Stomach (tissue), 8 donors: ENCODE measurements at regions not wholly inside any gene's neighbourhood (a gene's known extent, or its start where the extent isn't known, plus 50 kb on each side); places are given as distances from the start of the nearest gene placed in this dataset.

Experiments used
- DNase-seq, 2 donors: peaks; one replicate each; pipeline versions ENCODE4 v3.0.0 to v3.0.0-alpha.2; 2013 to 2019
- H3K27ac ChIP-seq, 5 donors: fragments of 200-600 bp in 4 of 5; sonication (generic) in 4 of 5; one replicate each; pipeline ENCODE4 v1.5.1; 2013 to 2019; ENCODE audit warnings: mild to moderate bottlenecking in 1 of 5, moderate library complexity in 1 of 5
- H3K27me3 ChIP-seq, 3 donors: fragments of 200-600 bp; sonication (generic); one replicate each; pipeline ENCODE4 v1.5.1; 2017 to 2019; ENCODE audit warnings: mixed run types in 1 of 3
- H3K36me3 ChIP-seq, 4 donors: fragments of 200-600 bp; sonication (generic); 1 replicate in 3 of 4; 2 replicates in 1 of 4; pipeline ENCODE4 v1.5.1; 2016 to 2019
- H3K4me1 ChIP-seq, 4 donors: fragments of 200-600 bp; sonication (generic); one replicate each; pipeline ENCODE4 v1.5.1; 2016 to 2019
- H3K4me3 ChIP-seq, 4 donors: fragments of 200-600 bp; sonication (generic) in 3 of 4; one replicate each; pipeline ENCODE4 v1.5.1; 2016 to 2019; ENCODE audit warnings: mild to moderate bottlenecking in 1 of 4
- H3K9me3 ChIP-seq, 4 donors: fragments of 200-600 bp; sonication (generic); one replicate each; pipeline ENCODE4 v1.5.1; 2016 to 2019
- CTCF ChIP-seq, 7 experiments: fragments of 450-650 bp in 4 of 7; fragments of 200-600 bp in 3 of 7; sonication (generic) in 3 of 7; IDR thresholded peaks; one replicate each; pipeline ENCODE4 v1.5.1; 2016 to 2019; ENCODE audit warnings: antibody characterized with exemption in 7 of 7, control low read depth in 2 of 7, mild to moderate bottlenecking in 1 of 7
- EP300 ChIP-seq: sonication (generic); formaldehyde crosslinking; IDR thresholded peaks from one replicate; pipeline ENCODE4 v1.6.1; 2017; ENCODE audit warnings: antibody characterized with exemption
- POLR2A ChIP-seq, 4 donors: fragments of 450-650 bp; IDR thresholded peaks; one replicate each; pipeline ENCODE4 v1.6.1; 2016; ENCODE audit warnings: antibody characterized with exemption in 4 of 4, control low read depth in 2 of 4, mild to moderate bottlenecking in 1 of 4, moderate library complexity in 1 of 4
- POLR2AphosphoS5 ChIP-seq, 3 donors: sonication (generic); formaldehyde crosslinking; IDR thresholded peaks; one replicate each; pipeline ENCODE4 v1.6.1; 2016; ENCODE audit warnings: antibody characterized with exemption in 3 of 3
- WGBS, 5 donors: extraction: QIAGEN DNeasy Blood & Tissue Kit in 3 of 5; methylation state at CpG; one replicate each; pipeline versions ENCODE4 v1.1.5 to v1.1.7; 2013 to 2018; 5-methylcytosine and 5-hydroxymethylcytosine counted together
- intact Hi-C: fragments of 100-400 bp; cut with DNase I; formaldehyde crosslinking; loops from one replicate; pipeline ENCODE4 v1.15.1; 2023; ENCODE audit warnings: low total_unique reads
- donor health status: healthy with polysubstance abuse.
- donor health status: Bipolar disorder and iron deficiency.
- donor health status: healthy.

GRCh38 chr1:229122606-229123005 lies 148.3 kb upstream of the RAB4A start:
- H3K27ac ChIP-seq: peak overlapping the region in 1 of 5 donors; percentile 85

GRCh38 chr1:229124116-229124515 lies 146.8 kb upstream of the RAB4A start:
- DNase-seq: no peak
- intact Hi-C loops: no loop called here
- H3K27me3 ChIP-seq: no peaks in the 10 kb centered on the region
- 22 to 56% (median 42%) methylated on average over 1 of the region's 1 CpG for WGBS, 5 donors
- H3K4me1 ChIP-seq: peaks cover 12 to 62% (median 19%) of the 10 kb centered on the region in 4 donors
- no peak overlapping the region for H3K4me3 ChIP-seq
- TF ChIP-seq POLR2A (IDR thresholded peaks at IDR 0.05) (no peak), POLR2AphosphoS5 (IDR thresholded peaks at IDR 0.05) (no peak), CTCF (IDR thresholded peaks at IDR 0.05) (no peak), EP300 (no peak)
- H3K36me3 ChIP-seq: no peaks in the 10 kb centered on the region
- H3K9me3 ChIP-seq: no peaks in the 10 kb centered on the region
- H3K27ac ChIP-seq: peak overlapping the region in 4 of 5 donors; percentile 33 to 63 (median 47)

More at GRCh38 chr1:229122606-229123005, 148.3 kb upstream of the RAB4A start:
- 86 to 89% (median 88%) methylated on average over 6 of the region's 6 CpGs for WGBS, 5 donors
- H3K36me3 ChIP-seq: no peaks in the 10 kb centered on the region
- H3K27me3 ChIP-seq: no peaks in the 10 kb centered on the region
- peaks cover 16 to 56% (median 26%) of the 10 kb centered on the region in 4 donors for H3K4me1 ChIP-seq
- no peak for TF ChIP-seq POLR2A (IDR thresholded peaks at IDR 0.05)
- TF ChIP-seq POLR2AphosphoS5 (IDR thresholded peaks at IDR 0.05): no peak
- no peak for TF ChIP-seq CTCF (IDR thresholded peaks at IDR 0.05)
- TF ChIP-seq EP300: no peak
- no peaks in the 10 kb centered on the region for H3K9me3 ChIP-seq
- intact Hi-C loops: no loop called here
- DNase-seq: no peak
- H3K4me3 ChIP-seq: no peak overlapping the region

- WGBS, 5 donors: 40 to 63% (median 42%) methylated on average over 11 of the region's 11 CpGs
- TF ChIP-seq POLR2AphosphoS5 (IDR thresholded peaks at IDR 0.05): peak in 1 of 3 donors; percentile 35
- TF ChIP-seq POLR2A (IDR thresholded peaks at IDR 0.05): no peak
- TF ChIP-seq EP300: no peak
- no peak for TF ChIP-seq CTCF (IDR thresholded peaks at IDR 0.05)
- H3K27me3 ChIP-seq: no peaks in the 10 kb centered on the region
- H3K36me3 ChIP-seq: no peaks in the 10 kb centered on the region
- intact Hi-C loops: no loop called here
- no peaks in the 10 kb centered on the region for H3K9me3 ChIP-seq
- DNase-seq: peak; percentile 52 to 60
- H3K4me1 ChIP-seq: peaks cover 16 to 67% (median 21%) of the 10 kb centered on the region in 4 donors
- no peak overlapping the region for H3K4me3 ChIP-seq
- peak overlapping the region; percentile 33 to 63 (median 39) for H3K27ac ChIP-seq
These were observed 146.3 kb upstream of the RAB4A start for GRCh38 chr1:229124520-229125124.

GRCh38 chr1:229127301-229127700 lies 143.6 kb upstream of the RAB4A start:
- no peak for TF ChIP-seq EP300
- no peak for TF ChIP-seq POLR2A (IDR thresholded peaks at IDR 0.05)
- TF ChIP-seq CTCF (IDR thresholded peaks at IDR 0.05): no peak
- TF ChIP-seq POLR2AphosphoS5 (IDR thresholded peaks at IDR 0.05): no peak
- no peaks in the 10 kb centered on the region for H3K27me3 ChIP-seq
- 31 to 47% (median 44%) methylated on average over 2 of the region's 2 CpGs for WGBS, 5 donors
- DNase-seq: peak in 1 of 2 donors; percentile 49
- H3K9me3 ChIP-seq: no peaks in the 10 kb centered on the region
- no peak overlapping the region for H3K27ac ChIP-seq
- H3K4me1 ChIP-seq: peaks cover 6 to 77% (median 29%) of the 10 kb centered on the region in 4 donors
- intact Hi-C loops: no loop called here
- no peaks in the 10 kb centered on the region for H3K36me3 ChIP-seq
- H3K4me3 ChIP-seq: no peak overlapping the region
